ENCODE measurements at regions not wholly inside any gene's neighbourhood (a gene's known extent, or its start where the extent isn't known, plus 50 kb on each side); places are given as distances from the start of the nearest gene placed in this dataset.

DNA sequence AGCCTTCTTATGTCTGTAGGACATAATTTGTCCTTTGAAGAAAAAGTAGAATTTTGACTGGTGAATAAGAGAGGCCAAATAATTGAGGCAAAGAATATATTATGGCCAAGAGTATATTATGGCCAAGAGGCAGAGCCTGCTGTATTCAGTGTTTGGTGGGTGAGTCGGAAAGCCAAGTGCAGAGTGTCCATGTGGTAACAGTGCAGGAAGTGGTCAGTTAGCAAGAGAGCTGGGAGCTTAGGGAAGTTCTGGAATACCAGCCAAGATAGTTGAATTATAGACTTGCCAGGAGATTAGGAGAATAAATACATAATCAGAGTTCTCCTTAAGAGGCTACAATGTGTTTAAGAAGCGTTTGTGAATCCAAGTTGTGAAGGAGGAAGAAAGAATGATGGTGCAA, 131.5 kb upstream of the LMO4 start:
- Histone ChIP-seq H2AFZ (ENCODE audit: low read length) (no peak overlapping the region), H3K9me3 (ENCODE audit: control insufficient read depth, low read depth, low read length) (no peaks in the 10 kb centered on the region), H4K91ac (ENCODE audit: insufficient read length, low read depth, low read length) (no peak overlapping the region), H2AK5ac (ENCODE audit: insufficient read length, low read length) (no peak overlapping the region), H4K8ac (replicated peaks; ENCODE audit: insufficient read length, low read depth, low read length) (no peak overlapping the region), H3K27ac (ENCODE audit: insufficient read length, low read depth, low read length) (no peak overlapping the region), H3K4me2 (ENCODE audit: insufficient read depth, insufficient read length, low read length) (no peak overlapping the region), H2BK15ac (ENCODE audit: low read depth, low read length) (no peak overlapping the region), H3T11ph (ENCODE audit: low read length) (no peak overlapping the region), H3K23me2 (ENCODE audit: insufficient read length, low read depth, low read length, poor library complexity, severe bottlenecking) (no peaks in the 10 kb centered on the region), H3K9ac (ENCODE audit: extremely low read depth, insufficient read length, low read length) (no peak overlapping the region), H3K4me1 (ENCODE audit: insufficient read depth, low read length) (peaks cover 9% of the 10 kb centered on the region; the same call in 1 of the 2 replicates), H3K79me2 (ENCODE audit: insufficient read depth, low read length) (no peaks in the 10 kb centered on the region), H3K18ac (ENCODE audit: insufficient read length, low read depth, low read length) (no peak overlapping the region), H3K4ac (ENCODE audit: low read depth, low read length) (no peak overlapping the region), H2BK12ac (ENCODE audit: insufficient read length, low read depth, low read length) (no peak overlapping the region), H3K14ac (ENCODE audit: insufficient read depth, low read length) (no peak overlapping the region), H2BK20ac (ENCODE audit: low read depth, low read length, poor library complexity, severe bottlenecking) (no peak overlapping the region), H3K56ac (ENCODE audit: insufficient read length, low read depth, low read length) (no peak overlapping the region), H2BK120ac (ENCODE audit: low read depth, low read length, poor library complexity, severe bottlenecking) (no peak overlapping the region), H2BK5ac (ENCODE audit: insufficient read length, low read length) (no peak overlapping the region), H3K23ac (ENCODE audit: insufficient read length, low read depth, low read length) (no peak overlapping the region), H3K27me3 (ENCODE audit: insufficient read depth, low read length) (no peaks in the 10 kb centered on the region), H3K79me1 (ENCODE audit: insufficient read depth, low read depth, low read length, poor library complexity, severe bottlenecking) (no peaks in the 10 kb centered on the region), H4K20me1 (ENCODE audit: control insufficient read depth, insufficient read depth, insufficient read length) (no peaks in the 10 kb centered on the region), H4K5ac (ENCODE audit: insufficient read length, low read depth, low read length) (no peak overlapping the region)
- Mint-ChIP-seq H3K4me3 (no peak overlapping the region), H3K36me3 (ENCODE audit: insufficient read depth in 1 of 3, low read depth in 3 of 3) (peaks cover 3 to 15% (median 5%) of the 10 kb centered on the region in 3 experiments; a peak in 6 of 7 replicates), H3K27ac (no peak overlapping the region), H3K4me1 (peaks cover 23 to 24% of the 10 kb centered on the region in 2 experiments), H3K9me3 (peaks cover 11% of the 10 kb centered on the region in 2 experiments), H3K27me3 (ENCODE audit: low read depth) (no peaks in the 10 kb centered on the region)
- TF ChIP-seq, protein P1, sequence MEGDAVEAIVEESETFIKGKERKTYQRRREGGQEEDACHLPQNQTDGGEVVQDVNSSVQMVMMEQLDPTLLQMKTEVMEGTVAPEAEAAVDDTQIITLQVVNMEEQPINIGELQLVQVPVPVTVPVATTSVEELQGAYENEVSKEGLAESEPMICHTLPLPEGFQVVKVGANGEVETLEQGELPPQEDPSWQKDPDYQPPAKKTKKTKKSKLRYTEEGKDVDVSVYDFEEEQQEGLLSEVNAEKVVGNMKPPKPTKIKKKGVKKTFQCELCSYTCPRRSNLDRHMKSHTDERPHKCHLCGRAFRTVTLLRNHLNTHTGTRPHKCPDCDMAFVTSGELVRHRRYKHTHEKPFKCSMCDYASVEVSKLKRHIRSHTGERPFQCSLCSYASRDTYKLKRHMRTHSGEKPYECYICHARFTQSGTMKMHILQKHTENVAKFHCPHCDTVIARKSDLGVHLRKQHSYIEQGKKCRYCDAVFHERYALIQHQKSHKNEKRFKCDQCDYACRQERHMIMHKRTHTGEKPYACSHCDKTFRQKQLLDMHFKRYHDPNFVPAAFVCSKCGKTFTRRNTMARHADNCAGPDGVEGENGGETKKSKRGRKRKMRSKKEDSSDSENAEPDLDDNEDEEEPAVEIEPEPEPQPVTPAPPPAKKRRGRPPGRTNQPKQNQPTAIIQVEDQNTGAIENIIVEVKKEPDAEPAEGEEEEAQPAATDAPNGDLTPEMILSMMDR (conservative IDR thresholded peaks at IDR 0.05), result no peak
- DNase-seq, result no peak
- WGBS (ENCODE audit: extremely low coverage, insufficient read length, low lambda C conversion rate), result no CpG with 5 or more reads among the region's 2 CpGs
